DOHH2 (cell line): ENCODE measurements at regions not wholly inside any gene's neighbourhood (a gene's known extent, or its start where the extent isn't known, plus 50 kb on each side); places are given as distances from the start of the nearest gene placed in this dataset.

ENCODE experiments used
- CTCF ChIP-seq: fragments of 200-600 bp; sonication (generic); IDR thresholded peaks from one replicate; pipeline ENCODE4 v1.5.1; 2014; ENCODE audit warnings: antibody characterized with exemption, mild to moderate bottlenecking, low read depth, low read length; ENCODE audit not compliant: poor library complexity, severe bottlenecking
- EZH2phosphoT487 ChIP-seq: fragments of 200-600 bp; sonication (generic); IDR thresholded peaks from 2 replicates; pipeline ENCODE4 v1.6.1; 2017; ENCODE audit warnings: borderline replicate concordance, mild to moderate bottlenecking, antibody characterized with exemption, low read length, moderate library complexity, mixed read lengths

GRCh38 chr6:4351520-4352321, 216.3 kb upstream of the ECI2 start:
- no peak for TF ChIP-seq CTCF
- no peak for TF ChIP-seq EZH2phosphoT487
